SU-DHL-6 (cell line): ENCODE measurements at regions not wholly inside any gene's neighbourhood (a gene's known extent, or its start where the extent isn't known, plus 50 kb on each side); places are given as distances from the start of the nearest gene placed in this dataset.
"Not testable (repeated sequence)": the region's sequence is repeated elsewhere in the genome, so short reads cannot be mapped to it uniquely, and the experiment has no call there.

Experiments
- H2AFZ ChIP-seq: fragments of 200-600 bp; sonication (generic); 2 replicates; pipeline ENCODE4 v1.6.1; 2014; ENCODE audit warnings: low read depth, mild to moderate bottlenecking, moderate library complexity, mixed read lengths, antibody characterized with exemption, low read length; ENCODE audit not compliant: severe bottlenecking
- H3F3A ChIP-seq: fragments of 200-600 bp; shearing (Covaris generic); 2 replicates; pipeline ENCODE4 v1.6.0; 2016; ENCODE audit warnings: antibody characterized with exemption, mild to moderate bottlenecking; ENCODE audit not compliant: insufficient read depth
- H3K27ac ChIP-seq: fragments of 200-600 bp; sonication (generic); 2 replicates; pipeline ENCODE4 v1.5.1; 2016; ENCODE audit warnings: low read depth, mild to moderate bottlenecking, low read length, moderate library complexity, mixed read lengths
- H3K27me3 ChIP-seq: fragments of 200-600 bp; sonication (generic), shearing (Covaris generic); 2 replicates; pipeline ENCODE4 v1.6.0; 2014; ENCODE audit warnings: mild to moderate bottlenecking, low read length
- H3K36me3 ChIP-seq: fragments of 200-600 bp; sonication (generic); 2 replicates; pipeline ENCODE4 v1.6.1; 2014; ENCODE audit warnings: mild to moderate bottlenecking, low read length, mixed read lengths
- H3K4me2 ChIP-seq: fragments of 300-600, 200-600 bp; shearing (Covaris generic), sonication (generic); 2 replicates; pipeline ENCODE4 v1.6.0; 2014; ENCODE audit warnings: low read length, low read depth, mild to moderate bottlenecking; ENCODE audit not compliant: poor library complexity, severe bottlenecking
- H3K4me3 ChIP-seq: fragments of 200-600 bp; sonication (generic); 2 replicates; pipeline ENCODE4 v1.5.1; 2014; ENCODE audit warnings: antibody characterized with exemption, low read length, mild to moderate bottlenecking, mixed read lengths; ENCODE audit not compliant: insufficient read depth, poor library complexity, severe bottlenecking
- H3K79me2 ChIP-seq: fragments of 200-600 bp; sonication (generic); 2 replicates; pipeline ENCODE4 v1.6.1; 2014; ENCODE audit warnings: mild to moderate bottlenecking, low read length, moderate library complexity; ENCODE audit not compliant: insufficient read depth
- H3K9ac ChIP-seq: fragments of 200-600 bp; sonication (generic); 2 replicates; pipeline ENCODE4 v1.7.0; 2014; ENCODE audit warnings: mild to moderate bottlenecking, low read length
- H3K9me2 ChIP-seq: fragments of 200-600 bp; sonication (generic); replicated peaks from 2 replicates; pipeline ENCODE4 v1.6.1; 2014; ENCODE audit warnings: low read length; ENCODE audit not compliant: insufficient read depth
- H3K9me3 ChIP-seq: fragments of 200-600 bp; sonication (generic); 2 replicates; pipeline ENCODE4 v1.6.1; 2014; ENCODE audit warnings: low read length, mixed read lengths; ENCODE audit not compliant: insufficient read depth
- H4K20me1 ChIP-seq: fragments of 200-600 bp; sonication (generic); 2 replicates; pipeline ENCODE4 v1.6.1; 2014; ENCODE audit warnings: low read depth, mild to moderate bottlenecking, antibody characterized with exemption, low read length, moderate library complexity, mixed read lengths
- CTCF ChIP-seq: fragments of 200-600 bp; sonication (generic); IDR thresholded peaks from one replicate; pipeline ENCODE4 v1.5.1; 2017; ENCODE audit warnings: antibody characterized with exemption, mild to moderate bottlenecking, low read length, moderate library complexity; ENCODE audit not compliant: insufficient read depth, poor library complexity, severe bottlenecking
- EZH2phosphoT487 ChIP-seq: fragments of 200-600 bp; sonication (generic), shearing (Covaris generic); conservative IDR thresholded peaks from 2 replicates; pipeline ENCODE4 v1.6.1; 2018; ENCODE audit warnings: mild to moderate bottlenecking, antibody characterized with exemption, low read length, moderate library complexity, mixed read lengths

GRCh38 chr14:43745746-43746145, 761.3 kb downstream of the FSCB start:
- no peaks in the 10 kb centered on the region for H3K79me2 ChIP-seq
- H4K20me1 ChIP-seq, result no peaks in the 10 kb centered on the region
- H3K9ac ChIP-seq, result no peak overlapping the region
- H3F3A ChIP-seq, result no peaks in the 10 kb centered on the region
- H3K27ac ChIP-seq, result no peak overlapping the region
- H2AFZ ChIP-seq, result no peak overlapping the region
- TF ChIP-seq CTCF, result no peak
- TF ChIP-seq EZH2phosphoT487, result no peak
- H3K9me2 ChIP-seq, result no peaks in the 10 kb centered on the region
- no peaks in the 10 kb centered on the region for H3K27me3 ChIP-seq
- H3K4me3 ChIP-seq, result no peak overlapping the region
- no peaks in the 10 kb centered on the region for H3K36me3 ChIP-seq
- H3K4me2 ChIP-seq, result no peak overlapping the region
- no peaks in the 10 kb centered on the region for H3K9me3 ChIP-seq

GRCh38 chr14:43735932-43736331, 771.2 kb downstream of the FSCB start:
- no peaks in the 10 kb centered on the region for H3K79me2 ChIP-seq
- no peak overlapping the region for H2AFZ ChIP-seq
- no peak overlapping the region for H3K9ac ChIP-seq
- no peak overlapping the region for H3K4me3 ChIP-seq
- H3K9me2 ChIP-seq, result no peaks in the 10 kb centered on the region
- no peaks in the 10 kb centered on the region for H3K9me3 ChIP-seq
- TF ChIP-seq EZH2phosphoT487 (no peak), CTCF (no peak)
- H4K20me1 ChIP-seq, result no peaks in the 10 kb centered on the region
- H3K27me3 ChIP-seq, result no peaks in the 10 kb centered on the region
- no peaks in the 10 kb centered on the region for H3K36me3 ChIP-seq
- no peak overlapping the region for H3K27ac ChIP-seq
- H3K4me2 ChIP-seq, result no peak overlapping the region
- H3F3A ChIP-seq, result no peaks in the 10 kb centered on the region

GRCh38 chr14:43729143-43729542, 777.9 kb downstream of the FSCB start:
- H3K9ac ChIP-seq, result no peak overlapping the region
- peak overlapping the region; percentile 61 for H2AFZ ChIP-seq
- H3F3A ChIP-seq, result no peaks in the 10 kb centered on the region
- H4K20me1 ChIP-seq, result no peaks in the 10 kb centered on the region
- no peaks in the 10 kb centered on the region for H3K36me3 ChIP-seq
- TF ChIP-seq CTCF, result no peak
- no peak for TF ChIP-seq EZH2phosphoT487
- H3K27me3 ChIP-seq, result no peaks in the 10 kb centered on the region
- no peak overlapping the region for H3K4me3 ChIP-seq
- H3K9me3 ChIP-seq, result no peaks in the 10 kb centered on the region
- H3K4me2 ChIP-seq, result no peak overlapping the region
- H3K9me2 ChIP-seq, result no peaks in the 10 kb centered on the region
- H3K27ac ChIP-seq, result no peak overlapping the region
- H3K79me2 ChIP-seq, result no peaks in the 10 kb centered on the region

- Histone ChIP-seq H3K4me3 (no peak overlapping the region), H3K9ac (no peak overlapping the region), H3K4me2 (no peak overlapping the region), H2AFZ (peak overlapping the region; percentile 55), H3K9me3 (peaks cover 12% of the 10 kb centered on the region; the same call in 1 of the 2 replicates), H3K27me3 (no peaks in the 10 kb centered on the region), H3K27ac (no peak overlapping the region), H3K79me2 (no peaks in the 10 kb centered on the region), H3K36me3 (no peaks in the 10 kb centered on the region), H3F3A (no peaks in the 10 kb centered on the region), H3K9me2 (no peaks in the 10 kb centered on the region), H4K20me1 (no peaks in the 10 kb centered on the region)
- no peak for TF ChIP-seq CTCF
- no peak for TF ChIP-seq EZH2phosphoT487
Observed at GRCh38 chr14:43706900-43707299, 800.2 kb downstream of the FSCB start.

- H3K36me3 ChIP-seq, H3K79me2 ChIP-seq, H2AFZ ChIP-seq, H3K4me3 ChIP-seq, H3K9ac ChIP-seq, H3K4me2 ChIP-seq, H3K9me3 ChIP-seq, H3K27me3 ChIP-seq, H4K20me1 ChIP-seq, H3F3A ChIP-seq, H3K9me2 ChIP-seq, H3K27ac ChIP-seq: not testable (repeated sequence)
Observed at GRCh38 chr14:43698561-43699284, 808.4 kb downstream of the FSCB start.
